HCT116 (cell line): ENCODE measurements at regions not wholly inside any gene's neighbourhood (a gene's known extent, or its start where the extent isn't known, plus 50 kb on each side); places are given as distances from the start of the nearest gene placed in this dataset.

Experiments
- ATAC-seq: fragments of 200-7000 bp; cut with Tn5 transposase; 2 replicates; pipeline ENCODE4 v1.9.1; 2020; ENCODE audit warnings: mild to moderate bottlenecking, moderate library complexity
- BruUV-seq: library from RNA; stranded (reverse); fragments of 400-500 nt; replicated peaks from 2 replicates; lab custom pipeline; 2021; lab: Mats Ljungman, UMichigan
- CTCF ChIA-PET: fragments of 300-600 bp; sonication (Branson Sonifier 250); formaldehyde crosslinking; loops from one replicate; lab custom pipeline; 2021; ENCODE audit warnings: antibody characterized with exemption; lab: Charles Lee
- POLR2A ChIA-PET: fragments of 300-600, 350-600 bp; sonication (Branson Sonifier 250); formaldehyde crosslinking; loops from one replicate; lab custom pipeline; 2021; ENCODE audit warnings: antibody characterized with exemption; lab: Charles Lee
- RAD21 ChIA-PET, 2 experiments: fragments of 300-600 bp; sonication (Branson Sonifier 250); formaldehyde crosslinking; loops; one replicate each; lab custom pipeline; 2023; ENCODE audit warnings: low total read pairs in 2 of 2; ENCODE audit not compliant: uncharacterized antibody in 2 of 2, unreplicated experiment in 2 of 2, low non-redundant PET in 1 of 2; lab: Charles Lee
- DNase-seq: peaks from one replicate; pipeline ENCODE4 v3.0.0-alpha.2; 2010; ENCODE audit warnings: low read depth, low spot score
- H2AFZ ChIP-seq: fragments of 200-600 bp; shearing (Covaris generic), sonication (generic); 2 replicates; pipeline ENCODE4 v1.6.1; 2017; ENCODE audit warnings: low read depth, mixed run types, mixed read lengths, antibody characterized with exemption, low read length; ENCODE audit not compliant: poor library complexity, severe bottlenecking
- H3K27ac ChIP-seq: 2 replicates; pipeline ENCODE4 v1.5.1; 2012; ENCODE audit warnings: low read depth, low read length
- H3K27me3 ChIP-seq: fragments of 200-600 bp; sonication (generic); 2 replicates; pipeline ENCODE4 v1.6.1; 2016; ENCODE audit warnings: mixed run types, low read length, mixed read lengths; ENCODE audit not compliant: insufficient read depth
- H3K36me3 ChIP-seq, 2 experiments: fragments of 200-500 bp in 1 of 2; fragments of 200-600 bp in 1 of 2; sonication (Bioruptor generic) in 1 of 2; sonication (generic) in 1 of 2; 2 replicates each; pipeline versions ENCODE4 v1.5.1 to v1.6.1; 2014 to 2016; ENCODE audit warnings: low read length in 2 of 2, inconsistent platforms in 1 of 2, mixed read lengths in 1 of 2, mixed run types in 1 of 2; ENCODE audit not compliant: insufficient read depth in 2 of 2, control insufficient read depth in 1 of 2
- H3K4me1 ChIP-seq, 2 experiments: fragments of 200-600 bp in 1 of 2; sonication (generic) in 1 of 2; 2 replicates each; pipeline versions ENCODE4 v1.5.1 to v1.6.1; 2012 to 2017; ENCODE audit warnings: low read length in 2 of 2, inconsistent platforms in 1 of 2, mild to moderate bottlenecking in 1 of 2, mixed read lengths in 1 of 2, mixed run types in 1 of 2, moderate library complexity in 1 of 2; ENCODE audit not compliant: insufficient read depth in 2 of 2, control insufficient read depth in 1 of 2
- H3K4me2 ChIP-seq: fragments of 200-600 bp; sonication (generic); 2 replicates; pipeline ENCODE4 v1.6.1; 2017; ENCODE audit warnings: mixed run types, low read length, mixed read lengths
- H3K4me3 ChIP-seq, 2 experiments: fragments of 200-600 bp in 1 of 2; sonication (generic) in 1 of 2; replicated peaks in 1 of 2; 2 replicates each; pipeline ENCODE4 v1.5.1; 2011 to 2016; ENCODE audit warnings: low read length in 2 of 2, control low read depth in 1 of 2, low read depth in 1 of 2, mild to moderate bottlenecking in 1 of 2, mixed read lengths in 1 of 2, mixed run types in 1 of 2
- H3K79me2 ChIP-seq: fragments of 200-600 bp; sonication (generic); 2 replicates; pipeline ENCODE4 v1.6.1; 2017; ENCODE audit warnings: mild to moderate bottlenecking, mixed run types, low read length, moderate library complexity, mixed read lengths; ENCODE audit not compliant: insufficient read depth
- H3K9ac ChIP-seq: fragments of 200-600 bp; sonication (generic); 2 replicates; pipeline ENCODE4 v1.6.1; 2016; ENCODE audit warnings: low read length, mixed read lengths
- H3K9me2 ChIP-seq: fragments of 200-600 bp; sonication (generic), shearing (Covaris generic); 2 replicates; pipeline ENCODE4 v1.6.1; 2017; ENCODE audit warnings: mixed run types, mild to moderate bottlenecking, moderate library complexity; ENCODE audit not compliant: insufficient read depth
- H3K9me3 ChIP-seq, 2 experiments: fragments of 200-500 bp in 1 of 2; fragments of 200-600 bp in 1 of 2; sonication (Bioruptor generic) in 1 of 2; sonication (generic) in 1 of 2; 2 replicates each; pipeline ENCODE4 v1.6.1; 2014 to 2017; ENCODE audit warnings: low read length in 2 of 2, mixed read lengths in 2 of 2, inconsistent platforms in 1 of 2, low read depth in 1 of 2, mild to moderate bottlenecking in 1 of 2, mixed run types in 1 of 2, moderate library complexity in 1 of 2; ENCODE audit not compliant: control insufficient read depth in 1 of 2, insufficient read depth in 1 of 2
- H4K20me1 ChIP-seq: fragments of 200-600 bp; sonication (generic), shearing (Covaris generic); 2 replicates; pipeline ENCODE4 v1.6.1; 2017; ENCODE audit warnings: mixed run types, mild to moderate bottlenecking, moderate library complexity; ENCODE audit not compliant: insufficient read depth
- CEBPB ChIP-seq: IDR thresholded peaks from 2 replicates; pipeline ENCODE4 v1.6.1; 2012; ENCODE audit warnings: low read depth
- EGR1 ChIP-seq: IDR thresholded peaks from 2 replicates; pipeline ENCODE4 v1.6.1; 2012; ENCODE audit warnings: low read depth
- ELF1 ChIP-seq: IDR thresholded peaks from 2 replicates; pipeline ENCODE4 v1.6.1; 2012; ENCODE audit warnings: low read depth, borderline replicate concordance
- EZH2 ChIP-seq: fragments of 200-600 bp; sonication (generic); IDR thresholded peaks from 2 replicates; pipeline ENCODE4 v1.6.1; 2017; ENCODE audit warnings: antibody characterized with exemption, mixed run types
- EZH2phosphoT487 ChIP-seq: fragments of 200-600 bp; IDR thresholded peaks from 2 replicates; pipeline ENCODE4 v1.6.1; 2018; ENCODE audit warnings: antibody characterized with exemption, borderline replicate concordance
- FOSL1 ChIP-seq: IDR thresholded peaks from 2 replicates; pipeline ENCODE4 v1.6.1; 2012; ENCODE audit warnings: low read depth
- JUND ChIP-seq: IDR thresholded peaks from 2 replicates; pipeline ENCODE4 v1.6.1; 2012
- POLR2A ChIP-seq: IDR thresholded peaks from 2 replicates; pipeline ENCODE4 v1.7.0; 2011; ENCODE audit warnings: borderline replicate concordance; ENCODE audit not compliant: insufficient read depth, insufficient read length; ENCODE audit errors: extremely low read depth
- POLR2AphosphoS5 ChIP-seq: IDR thresholded peaks from 2 replicates; pipeline ENCODE4 v1.6.1; 2011; ENCODE audit warnings: mild to moderate bottlenecking, low read depth, low read length, moderate library complexity
- RAD21 ChIP-seq: IDR thresholded peaks from 2 replicates; pipeline ENCODE4 v1.6.1; 2012; ENCODE audit warnings: low read depth, mild to moderate bottlenecking
- SIN3A ChIP-seq: IDR thresholded peaks from 2 replicates; pipeline ENCODE4 v1.6.1; 2012; ENCODE audit warnings: low read depth
- SP1 ChIP-seq: IDR thresholded peaks from 2 replicates; pipeline ENCODE4 v1.6.1; 2012; ENCODE audit warnings: low read depth
- SRF ChIP-seq: IDR thresholded peaks from 2 replicates; pipeline ENCODE4 v1.6.1; 2012; ENCODE audit warnings: low read depth
- YY1 ChIP-seq: IDR thresholded peaks from 2 replicates; pipeline ENCODE4 v1.6.1; 2011; ENCODE audit warnings: low read length, low read depth, moderate library complexity, mild to moderate bottlenecking; ENCODE audit not compliant: insufficient replicate concordance; ENCODE audit errors: extremely low read depth
- ZFX ChIP-seq: fragments of 450-650 bp; IDR thresholded peaks from 2 replicates; pipeline ENCODE4 v1.6.1; 2017
- intact Hi-C: fragments of 100-400 bp; cut with micrococcal nuclease; formaldehyde crosslinking; loops from 2 replicates; pipeline ENCODE4 v1.10.0; 2022
- TF ChIP-seq, protein P1 (sequence below): IDR thresholded peaks from 2 replicates; pipeline ENCODE4 v1.6.1; 2011; ENCODE audit warnings: mild to moderate bottlenecking, low read length, moderate library complexity; ENCODE audit not compliant: insufficient replicate concordance; ENCODE audit errors: extremely low read depth
- TF ChIP-seq, protein P2 (sequence below): IDR thresholded peaks from 2 replicates; pipeline ENCODE4 v1.6.1; 2012; ENCODE audit warnings: low read depth
- TF ChIP-seq, protein P3 (sequence below), 3 experiments: fragments of 200-600 bp in 1 of 3; sonication (generic) in 1 of 3; IDR thresholded peaks in 2 of 3; conservative IDR thresholded peaks in 1 of 3; 2 replicates each; pipeline ENCODE4 v1.5.1; 2012 to 2017; ENCODE audit warnings: low read depth in 2 of 3, low read length in 2 of 3, antibody characterized with exemption in 1 of 3, borderline replicate concordance in 1 of 3, control low read depth in 1 of 3, mild to moderate bottlenecking in 1 of 3, mixed read lengths in 1 of 3, mixed run types in 1 of 3, moderate library complexity in 1 of 3; ENCODE audit not compliant: insufficient read depth in 1 of 3
- TF ChIP-seq, protein P4 (sequence below): IDR thresholded peaks from 2 replicates; pipeline ENCODE4 v1.6.1; 2012

DNA sequence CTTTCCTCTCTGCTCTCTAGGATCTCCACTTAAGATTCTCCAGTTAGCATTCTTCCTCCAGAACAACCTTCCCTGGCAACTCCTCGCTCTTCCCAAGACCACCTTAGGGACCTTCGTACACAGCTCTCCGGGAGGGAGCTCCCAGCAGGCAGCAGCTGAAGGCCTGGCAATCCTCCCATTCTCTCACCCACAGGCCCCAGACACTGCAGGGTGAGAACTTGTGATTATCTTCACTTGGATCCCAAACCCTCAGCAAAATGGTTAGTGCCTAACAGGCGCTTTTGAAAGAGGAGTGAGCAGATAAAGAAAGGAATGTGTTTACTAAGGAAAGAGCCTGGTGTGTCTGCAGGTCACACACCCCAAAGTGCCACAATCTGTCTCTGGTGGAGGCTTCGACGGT lies 83.8 kb upstream of the SNTG2 start (continued):
- TF ChIP-seq, protein P1, sequence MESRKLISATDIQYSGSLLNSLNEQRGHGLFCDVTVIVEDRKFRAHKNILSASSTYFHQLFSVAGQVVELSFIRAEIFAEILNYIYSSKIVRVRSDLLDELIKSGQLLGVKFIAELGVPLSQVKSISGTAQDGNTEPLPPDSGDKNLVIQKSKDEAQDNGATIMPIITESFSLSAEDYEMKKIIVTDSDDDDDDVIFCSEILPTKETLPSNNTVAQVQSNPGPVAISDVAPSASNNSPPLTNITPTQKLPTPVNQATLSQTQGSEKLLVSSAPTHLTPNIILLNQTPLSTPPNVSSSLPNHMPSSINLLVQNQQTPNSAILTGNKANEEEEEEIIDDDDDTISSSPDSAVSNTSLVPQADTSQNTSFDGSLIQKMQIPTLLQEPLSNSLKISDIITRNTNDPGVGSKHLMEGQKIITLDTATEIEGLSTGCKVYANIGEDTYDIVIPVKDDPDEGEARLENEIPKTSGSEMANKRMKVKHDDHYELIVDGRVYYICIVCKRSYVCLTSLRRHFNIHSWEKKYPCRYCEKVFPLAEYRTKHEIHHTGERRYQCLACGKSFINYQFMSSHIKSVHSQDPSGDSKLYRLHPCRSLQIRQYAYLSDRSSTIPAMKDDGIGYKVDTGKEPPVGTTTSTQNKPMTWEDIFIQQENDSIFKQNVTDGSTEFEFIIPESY: no peak
- no peak for TF ChIP-seq CEBPB
- no peak for TF ChIP-seq POLR2A

DNA sequence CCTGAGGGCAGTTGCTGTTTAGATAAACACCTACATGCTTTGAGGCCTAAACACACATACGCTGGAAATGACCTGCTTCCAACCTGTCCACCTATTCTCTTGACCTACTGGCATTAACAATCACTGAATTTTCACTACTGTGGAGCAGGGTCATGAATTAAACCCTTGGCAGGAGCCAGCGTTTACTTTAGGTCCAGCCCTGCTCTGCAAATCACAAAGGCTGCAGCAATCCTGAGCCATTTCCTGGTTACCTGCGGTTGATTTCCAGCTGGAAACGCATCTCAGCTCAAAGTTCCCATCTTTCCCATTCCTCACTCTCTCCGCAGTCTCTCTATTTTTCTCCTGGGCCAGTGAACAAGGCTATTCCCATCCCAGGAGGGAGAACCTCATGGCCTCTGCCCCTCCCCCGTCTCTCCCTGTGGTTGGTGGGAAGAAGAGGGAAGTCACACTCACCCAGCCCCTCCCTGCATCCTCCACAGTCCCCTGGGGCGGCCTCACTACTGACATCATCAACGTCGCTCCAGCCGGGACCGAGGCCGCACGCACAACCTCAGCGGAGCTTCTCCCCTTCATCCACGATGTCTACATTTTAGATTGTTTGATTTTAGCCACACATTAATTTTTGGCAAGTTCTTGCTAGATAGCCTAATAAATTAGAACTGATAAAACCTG lies 84.5 kb upstream of the SNTG2 start:
- ATAC-seq: no peak
- intact Hi-C loops: no loop called here
- no peak for TF ChIP-seq CEBPB
- TF ChIP-seq EZH2: no peak
- no peak for TF ChIP-seq ZFX
- no peak for TF ChIP-seq YY1
- TF ChIP-seq, protein P2, sequence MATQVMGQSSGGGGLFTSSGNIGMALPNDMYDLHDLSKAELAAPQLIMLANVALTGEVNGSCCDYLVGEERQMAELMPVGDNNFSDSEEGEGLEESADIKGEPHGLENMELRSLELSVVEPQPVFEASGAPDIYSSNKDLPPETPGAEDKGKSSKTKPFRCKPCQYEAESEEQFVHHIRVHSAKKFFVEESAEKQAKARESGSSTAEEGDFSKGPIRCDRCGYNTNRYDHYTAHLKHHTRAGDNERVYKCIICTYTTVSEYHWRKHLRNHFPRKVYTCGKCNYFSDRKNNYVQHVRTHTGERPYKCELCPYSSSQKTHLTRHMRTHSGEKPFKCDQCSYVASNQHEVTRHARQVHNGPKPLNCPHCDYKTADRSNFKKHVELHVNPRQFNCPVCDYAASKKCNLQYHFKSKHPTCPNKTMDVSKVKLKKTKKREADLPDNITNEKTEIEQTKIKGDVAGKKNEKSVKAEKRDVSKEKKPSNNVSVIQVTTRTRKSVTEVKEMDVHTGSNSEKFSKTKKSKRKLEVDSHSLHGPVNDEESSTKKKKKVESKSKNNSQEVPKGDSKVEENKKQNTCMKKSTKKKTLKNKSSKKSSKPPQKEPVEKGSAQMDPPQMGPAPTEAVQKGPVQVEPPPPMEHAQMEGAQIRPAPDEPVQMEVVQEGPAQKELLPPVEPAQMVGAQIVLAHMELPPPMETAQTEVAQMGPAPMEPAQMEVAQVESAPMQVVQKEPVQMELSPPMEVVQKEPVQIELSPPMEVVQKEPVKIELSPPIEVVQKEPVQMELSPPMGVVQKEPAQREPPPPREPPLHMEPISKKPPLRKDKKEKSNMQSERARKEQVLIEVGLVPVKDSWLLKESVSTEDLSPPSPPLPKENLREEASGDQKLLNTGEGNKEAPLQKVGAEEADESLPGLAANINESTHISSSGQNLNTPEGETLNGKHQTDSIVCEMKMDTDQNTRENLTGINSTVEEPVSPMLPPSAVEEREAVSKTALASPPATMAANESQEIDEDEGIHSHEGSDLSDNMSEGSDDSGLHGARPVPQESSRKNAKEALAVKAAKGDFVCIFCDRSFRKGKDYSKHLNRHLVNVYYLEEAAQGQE: no peak
- TF ChIP-seq EGR1: no peak
- no peak for TF ChIP-seq SP1
- TF ChIP-seq SRF: no peak
- no peak for TF ChIP-seq EZH2phosphoT487
- no peak for TF ChIP-seq RAD21
- no peak for TF ChIP-seq POLR2AphosphoS5
- no peak for TF ChIP-seq JUND
- no peak for TF ChIP-seq POLR2A
- no peak for TF ChIP-seq SIN3A
- no peak for TF ChIP-seq FOSL1
- TF ChIP-seq ELF1: no peak
- TF ChIP-seq, protein P3, sequence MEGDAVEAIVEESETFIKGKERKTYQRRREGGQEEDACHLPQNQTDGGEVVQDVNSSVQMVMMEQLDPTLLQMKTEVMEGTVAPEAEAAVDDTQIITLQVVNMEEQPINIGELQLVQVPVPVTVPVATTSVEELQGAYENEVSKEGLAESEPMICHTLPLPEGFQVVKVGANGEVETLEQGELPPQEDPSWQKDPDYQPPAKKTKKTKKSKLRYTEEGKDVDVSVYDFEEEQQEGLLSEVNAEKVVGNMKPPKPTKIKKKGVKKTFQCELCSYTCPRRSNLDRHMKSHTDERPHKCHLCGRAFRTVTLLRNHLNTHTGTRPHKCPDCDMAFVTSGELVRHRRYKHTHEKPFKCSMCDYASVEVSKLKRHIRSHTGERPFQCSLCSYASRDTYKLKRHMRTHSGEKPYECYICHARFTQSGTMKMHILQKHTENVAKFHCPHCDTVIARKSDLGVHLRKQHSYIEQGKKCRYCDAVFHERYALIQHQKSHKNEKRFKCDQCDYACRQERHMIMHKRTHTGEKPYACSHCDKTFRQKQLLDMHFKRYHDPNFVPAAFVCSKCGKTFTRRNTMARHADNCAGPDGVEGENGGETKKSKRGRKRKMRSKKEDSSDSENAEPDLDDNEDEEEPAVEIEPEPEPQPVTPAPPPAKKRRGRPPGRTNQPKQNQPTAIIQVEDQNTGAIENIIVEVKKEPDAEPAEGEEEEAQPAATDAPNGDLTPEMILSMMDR (IDR thresholded peaks at IDR 0.05 in 2 of 3, conservative IDR thresholded peaks at IDR 0.05 in 1 of 3; ENCODE audit: borderline replicate concordance in 1 of 3, insufficient read depth in 1 of 3, low read depth in 2 of 3, low read length in 2 of 3): no peak
- TF ChIP-seq, protein P4, sequence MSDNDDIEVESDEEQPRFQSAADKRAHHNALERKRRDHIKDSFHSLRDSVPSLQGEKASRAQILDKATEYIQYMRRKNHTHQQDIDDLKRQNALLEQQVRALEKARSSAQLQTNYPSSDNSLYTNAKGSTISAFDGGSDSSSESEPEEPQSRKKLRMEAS: no peak

More for the DNA sequence above, 84.5 kb upstream of the SNTG2 start:
- Histone ChIP-seq H3K79me2 (no peaks in the 10 kb centered on the region), H3K4me1 (no peaks in the 10 kb centered on the region), H3K9ac (no peak overlapping the region), H3K27ac (no peak overlapping the region), H4K20me1 (no peaks in the 10 kb centered on the region), H3K36me3 (no peaks in the 10 kb centered on the region), H2AFZ (no peak overlapping the region), H3K27me3 (0 out of 2 replicates have a peak, but pooled peaks cover 3% of the 10 kb centered on the region), H3K4me3 (no peak overlapping the region), H3K9me3 (no peaks in the 10 kb centered on the region), H3K9me2 (no peaks in the 10 kb centered on the region), H3K4me2 (no peak overlapping the region)
- CTCF ChIA-PET: no interaction called here
- RAD21 ChIA-PET: no interaction called here
- no TSS peak for BruUV-seq
- POLR2A ChIA-PET: no interaction called here
- DNase-seq: no peak
